NB4 (cell line): ENCODE measurements at regions not wholly inside any gene's neighbourhood (a gene's known extent, or its start where the extent isn't known, plus 50 kb on each side); places are given as distances from the start of the nearest gene placed in this dataset.

ENCODE experiments used
- DNase-seq: peaks from one replicate; pipeline ENCODE4 v3.0.0; 2010; ENCODE audit warnings: low read depth
- H3K4me3 ChIP-seq: one replicate; pipeline ENCODE4 v1.5.1; 2011; ENCODE audit warnings: mild to moderate bottlenecking, low read depth, low read length, moderate library complexity
- CTCF ChIP-seq: IDR thresholded peaks from one replicate; pipeline ENCODE4 v1.5.1; 2012; ENCODE audit warnings: low read depth, low read length
- MAX ChIP-seq: IDR thresholded peaks from 2 replicates; pipeline ENCODE4 v1.6.1; 2011; ENCODE audit warnings: low read depth, low read length
- MYC ChIP-seq: IDR thresholded peaks from 2 replicates; pipeline ENCODE4 v1.6.1; 2011; ENCODE audit warnings: low read depth, low read length
- POLR2A ChIP-seq: IDR thresholded peaks from 2 replicates; pipeline ENCODE4 v1.6.1; 2011; ENCODE audit warnings: mild to moderate bottlenecking; ENCODE audit not compliant: insufficient read length; ENCODE audit errors: extremely low read depth

- no peak overlapping the region for H3K4me3 ChIP-seq
- no peak for DNase-seq
- TF ChIP-seq MYC: no peak
Measured at GRCh38 chr6:6820641-6821238, 232.2 kb downstream of the LY86 start.

GRCh38 chr6:6821639-6822261, 233.2 kb downstream of the LY86 start:
- DNase-seq: no peak
- no peak overlapping the region for H3K4me3 ChIP-seq
- TF ChIP-seq CTCF: no peak
- TF ChIP-seq POLR2A: no peak
- TF ChIP-seq MAX: no peak
- no peak for TF ChIP-seq MYC

GRCh38 chr6:6823030-6823429, 234.5 kb downstream of the LY86 start:
- no peak for TF ChIP-seq CTCF
- no peak for TF ChIP-seq MYC
- TF ChIP-seq POLR2A: no peak
- no peak for TF ChIP-seq MAX
- no peak for DNase-seq
- H3K4me3 ChIP-seq: no peak overlapping the region

GRCh38 chr6:6823568-6824224, 235.2 kb downstream of the LY86 start:
- peak; percentile 52 for DNase-seq
- TF ChIP-seq POLR2A (no peak), CTCF (no peak), MAX (no peak)

GRCh38 chr6:6824381-6824780, 235.9 kb downstream of the LY86 start:
- no peak for DNase-seq
- TF ChIP-seq MYC: no peak
- no peak for TF ChIP-seq POLR2A
- TF ChIP-seq MAX: no peak
- TF ChIP-seq CTCF: no peak
- no peak overlapping the region for H3K4me3 ChIP-seq

More at GRCh38 chr6:6823568-6824224, 235.2 kb downstream of the LY86 start:
- no peak overlapping the region for H3K4me3 ChIP-seq

GRCh38 chr6:6825193-6825784, 236.8 kb downstream of the LY86 start:
- no peak for DNase-seq
- H3K4me3 ChIP-seq: no peak overlapping the region
- TF ChIP-seq POLR2A (no peak), MAX (no peak), CTCF (no peak), MYC (no peak)
